GM12878 (cell line): ENCODE measurements at regions not wholly inside any gene's neighbourhood (a gene's known extent, or its start where the extent isn't known, plus 50 kb on each side); places are given as distances from the start of the nearest gene placed in this dataset.

Experiments used
- ATAC-seq: fragments of 200-7000 bp; cut with Tn5 transposase; 3 replicates; pipeline ENCODE4 v1.9.1; 2020; ENCODE audit warnings: mild to moderate bottlenecking, moderate library complexity
- BruUV-seq: library from RNA; stranded (reverse); fragments of 400-500 nt; replicated peaks from 2 replicates; lab custom pipeline; 2021; lab: Mats Ljungman, UMichigan
- CTCF ChIA-PET: fragments of 300-600 bp; sonication (Branson Sonifier 250); formaldehyde crosslinking; extraction: SDS; loops from one replicate; lab custom pipeline; 2021; ENCODE audit warnings: inconsistent platforms; lab: Yijun Ruan, JAX
- POLR2A ChIA-PET: fragments of 350-600 bp; formaldehyde crosslinking; extraction: SDS; loops from one replicate; lab custom pipeline; 2021; ENCODE audit warnings: inconsistent platforms; lab: Charles Lee
- RAD21 ChIA-PET: fragments of 300-600 bp; sonication (Branson Sonifier 250); formaldehyde crosslinking; loops from one replicate; lab custom pipeline; 2023; ENCODE audit warnings: antibody characterized with exemption; ENCODE audit not compliant: unreplicated experiment; lab: Charles Lee
- SMC1A ChIA-PET: fragments of 300-600 bp; sonication (Branson Sonifier 250); formaldehyde crosslinking; loops from one replicate; lab custom pipeline; 2023; ENCODE audit not compliant: unreplicated experiment, uncharacterized antibody; lab: Charles Lee
- DNase-seq: peaks from one replicate; pipeline ENCODE4 v3.0.0-alpha.2; 2011; ENCODE audit warnings: low read depth, low spot score
- FAIRE-seq: peaks from 3 replicates; lab custom pipeline; 2011; peaks lifted over from hg19 to GRCh38; lab: Jason Lieb, UNC
- H2AFZ ChIP-seq: 2 replicates; pipeline ENCODE4 v1.6.0; 2011; ENCODE audit warnings: low read depth, low read length, control low read depth; ENCODE audit not compliant: control insufficient read depth
- H3K27ac ChIP-seq: 2 replicates; pipeline ENCODE4 v1.5.1; 2011; ENCODE audit warnings: control low read depth; ENCODE audit not compliant: control insufficient read depth, insufficient read depth
- H3K27me3 ChIP-seq, 2 experiments: replicated peaks in 1 of 2; 2 replicates each; pipeline versions ENCODE4 v1.6.0 to v1.6.1; 2011; ENCODE audit warnings: low read length in 1 of 2; ENCODE audit not compliant: control insufficient read depth in 2 of 2, insufficient read depth in 2 of 2
- H3K36me3 ChIP-seq, 2 experiments: 2 replicates each; pipeline ENCODE4 v1.5.1; 2011; ENCODE audit warnings: low read length in 1 of 2; ENCODE audit not compliant: control insufficient read depth in 2 of 2, insufficient read depth in 2 of 2
- H3K4me1 ChIP-seq: 2 replicates; pipeline ENCODE4 v1.6.1; 2011; ENCODE audit warnings: mild to moderate bottlenecking, low read length, moderate library complexity, mixed read lengths; ENCODE audit not compliant: control insufficient read depth, insufficient read depth
- H3K4me2 ChIP-seq: 2 replicates; pipeline ENCODE4 v1.6.0; 2011; ENCODE audit warnings: control low read depth; ENCODE audit not compliant: control insufficient read depth, insufficient read depth
- H3K4me3 ChIP-seq: fragments of 200-600 bp; sonication (generic); 2 replicates; pipeline ENCODE4 v1.5.1; 2016
- H3K79me2 ChIP-seq: 2 replicates; pipeline ENCODE4 v1.6.0; 2011; ENCODE audit warnings: low read length; ENCODE audit not compliant: control insufficient read depth, insufficient read depth
- H3K9ac ChIP-seq: 2 replicates; pipeline ENCODE4 v1.8.0; 2011; ENCODE audit warnings: low read length, control low read depth, mixed read lengths; ENCODE audit not compliant: control insufficient read depth, insufficient read depth
- H3K9me3 ChIP-seq: replicated peaks from 3 replicates; pipeline ENCODE4 v1.5.1; 2011; ENCODE audit warnings: mild to moderate bottlenecking, low read length; ENCODE audit not compliant: control insufficient read depth, insufficient read depth
- H4K20me1 ChIP-seq: 2 replicates; pipeline ENCODE4 v1.6.0; 2011; ENCODE audit not compliant: control insufficient read depth, insufficient read depth
- BCL11A ChIP-seq: IDR thresholded peaks from 2 replicates; pipeline ENCODE4 v1.6.1; 2011; ENCODE audit warnings: low read depth, low read length
- ELK1 ChIP-seq: IDR thresholded peaks from 2 replicates; pipeline ENCODE4 v1.6.1; 2012; ENCODE audit warnings: low read depth, low read length, improper control_type of control experiment
- EZH2 ChIP-seq: IDR thresholded peaks from 2 replicates; pipeline ENCODE4 v1.6.1; 2012; ENCODE audit warnings: low read depth, mild to moderate bottlenecking, control low read depth, inconsistent platforms, low read length, borderline replicate concordance; ENCODE audit not compliant: control insufficient read depth
- FOXK2 ChIP-seq: fragments of 450-650 bp; IDR thresholded peaks from 2 replicates; pipeline ENCODE4 v1.6.1; 2017; ENCODE audit warnings: mild to moderate bottlenecking, moderate library complexity
- IKZF1 ChIP-seq: fragments of 450-650 bp; conservative IDR thresholded peaks from 2 replicates; pipeline ENCODE4 v1.6.1; 2017; ENCODE audit warnings: antibody characterized with exemption, mild to moderate bottlenecking
- IKZF2 ChIP-seq, 2 experiments: fragments of 450-650 bp; IDR thresholded peaks; 2 replicates each; pipeline ENCODE4 v1.6.1; 2017; ENCODE audit warnings: mild to moderate bottlenecking in 2 of 2, moderate library complexity in 2 of 2
- MTA2 ChIP-seq: fragments of 450-650 bp; IDR thresholded peaks from 2 replicates; pipeline ENCODE4 v1.6.1; 2016; ENCODE audit warnings: low read depth, mild to moderate bottlenecking, moderate library complexity
- NFYB ChIP-seq: IDR thresholded peaks from 2 replicates; pipeline ENCODE4 v1.6.1; 2011; ENCODE audit warnings: low read depth, mild to moderate bottlenecking, low read length, improper control_type of control experiment, moderate library complexity; ENCODE audit not compliant: insufficient read depth
- NKRF ChIP-seq: fragments of 450-650 bp; conservative IDR thresholded peaks from 2 replicates; pipeline ENCODE4 v1.6.1; 2017; ENCODE audit warnings: mild to moderate bottlenecking, moderate library complexity
- NR2C1 ChIP-seq: fragments of 450-650 bp; IDR thresholded peaks from 2 replicates; pipeline ENCODE4 v1.6.1; 2017; ENCODE audit warnings: antibody characterized with exemption, mild to moderate bottlenecking, moderate library complexity
- NR2C2 ChIP-seq: IDR thresholded peaks from 2 replicates; pipeline ENCODE4 v1.6.1; 2011; ENCODE audit warnings: borderline replicate concordance, low read depth; ENCODE audit not compliant: control insufficient read depth, insufficient read length
- PRDM15 ChIP-seq: fragments of 450-650 bp; formaldehyde crosslinking; IDR thresholded peaks from 2 replicates; pipeline ENCODE4 v1.4.0; 2020; ENCODE audit warnings: mild to moderate bottlenecking, moderate library complexity
- SIN3A ChIP-seq: IDR thresholded peaks from 2 replicates; pipeline ENCODE4 v1.6.1; 2012; ENCODE audit warnings: low read depth, low read length, improper control_type of control experiment
- TARDBP ChIP-seq: IDR thresholded peaks from 2 replicates; pipeline ENCODE4 v1.6.1; 2016; ENCODE audit warnings: borderline replicate concordance
- TCF7 ChIP-seq: IDR thresholded peaks from 2 replicates; pipeline ENCODE4 v1.6.1; 2014; ENCODE audit warnings: antibody characterized with exemption, borderline replicate concordance
- USF2 ChIP-seq: IDR thresholded peaks from 2 replicates; pipeline ENCODE4 v1.6.1; 2011; ENCODE audit warnings: low read depth, low read length, improper control_type of control experiment, borderline replicate concordance
- ZSCAN29 ChIP-seq: fragments of 450-650 bp; IDR thresholded peaks from 2 replicates; pipeline ENCODE4 v1.6.1; 2017; ENCODE audit warnings: mild to moderate bottlenecking, moderate library complexity
- in situ Hi-C: fragments of 300-500 bp; cut with MboI; formaldehyde crosslinking; loops from 9 replicates; pipeline ENCODE4 v1.14.3; 2018; ENCODE audit warnings: mixed read lengths
- intact Hi-C: fragments of 100-400 bp; cut with micrococcal nuclease; formaldehyde crosslinking; loops from one replicate; pipeline ENCODE4 v1.14.2; 2022; ENCODE audit not compliant: unreplicated experiment

- POLR2A ChIA-PET, result no interaction called here
Observed at GRCh38 chr5:57745029-57745428, 262.4 kb upstream of the ACTBL2 start.

More at GRCh38 chr5:57745029-57745428, 262.4 kb upstream of the ACTBL2 start:
- Histone ChIP-seq H3K4me1 (no peaks in the 10 kb centered on the region), H3K27ac (no peak overlapping the region), H3K9ac (no peak overlapping the region), H3K36me3 (no peaks in the 10 kb centered on the region), H3K9me3 (no peaks in the 10 kb centered on the region), H3K79me2 (no peaks in the 10 kb centered on the region), H4K20me1 (no peaks in the 10 kb centered on the region), H3K27me3 (no peaks in the 10 kb centered on the region; a peak in 1 of 4 replicates), H2AFZ (no peak overlapping the region), H3K4me3 (no peak overlapping the region), H3K4me2 (no peak overlapping the region)
- CTCF ChIA-PET, result interaction anchor here (1.7 kb wide), 1 partner anchor 14 kb away, joined by 4 read pairs; no protein-coding TSS in a partner anchor
- BruUV-seq, result no TSS peak
- ATAC-seq (no peak), FAIRE-seq (no peak), DNase-seq (no peak)
- intact Hi-C loops (no loop called here), in situ Hi-C loops (no loop called here)
- TF ChIP-seq BCL11A, result no peak
- TF ChIP-seq EZH2, result no peak
- TF ChIP-seq TCF7, result no peak
- no peak for TF ChIP-seq SIN3A
- no peak for TF ChIP-seq IKZF1
- no peak for TF ChIP-seq NR2C1
- TF ChIP-seq ELK1, result no peak
- no peak for TF ChIP-seq USF2
- TF ChIP-seq NKRF, result no peak
- no peak for TF ChIP-seq IKZF2 (IDR thresholded peaks at IDR 0.05)
- no peak for TF ChIP-seq PRDM15
- no peak for TF ChIP-seq MTA2
- TF ChIP-seq FOXK2, result no peak
- TF ChIP-seq ZSCAN29, result no peak
- TF ChIP-seq NR2C2, result no peak
- TF ChIP-seq TARDBP, result no peak
- no peak for TF ChIP-seq NFYB
- SMC1A ChIA-PET, result no interaction called here
- RAD21 ChIA-PET, result no interaction called here
